ENCODE measurements at regions not wholly inside any gene's neighbourhood (a gene's known extent, or its start where the extent isn't known, plus 50 kb on each side); places are given as distances from the start of the nearest gene placed in this dataset.

DNA sequence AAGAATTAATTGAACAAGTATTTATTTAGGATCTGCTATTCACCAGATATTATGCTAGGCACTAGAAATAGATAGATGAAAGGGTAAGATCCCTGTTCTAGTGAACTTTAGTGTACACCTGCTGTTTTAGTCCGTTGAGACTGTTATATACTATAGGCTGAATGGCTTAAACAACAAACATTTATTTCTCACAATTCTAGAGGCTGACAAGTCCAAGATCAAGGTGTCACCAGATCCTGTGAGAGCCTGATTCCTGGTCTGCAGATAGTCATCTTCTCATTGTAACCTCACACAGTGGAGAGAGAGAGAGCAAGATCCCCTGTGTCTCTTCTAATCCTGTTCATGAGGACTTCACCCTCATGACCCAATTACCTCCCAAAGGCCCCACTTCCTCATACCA is 281.4 kb upstream of the KCNH8 start:
- no peak overlapping the region for H3K27ac ChIP-seq (ENCODE audit: low read depth, low read length)
- no peaks in the 10 kb centered on the region for H3K36me3 ChIP-seq (ENCODE audit: insufficient read depth, low read length)
- no peak overlapping the region for H3K4me3 ChIP-seq (ENCODE audit: insufficient read depth, low read length)
- no peaks in the 10 kb centered on the region for H3K27me3 ChIP-seq (ENCODE audit: insufficient read depth, low read length)
- TF ChIP-seq, protein P1, sequence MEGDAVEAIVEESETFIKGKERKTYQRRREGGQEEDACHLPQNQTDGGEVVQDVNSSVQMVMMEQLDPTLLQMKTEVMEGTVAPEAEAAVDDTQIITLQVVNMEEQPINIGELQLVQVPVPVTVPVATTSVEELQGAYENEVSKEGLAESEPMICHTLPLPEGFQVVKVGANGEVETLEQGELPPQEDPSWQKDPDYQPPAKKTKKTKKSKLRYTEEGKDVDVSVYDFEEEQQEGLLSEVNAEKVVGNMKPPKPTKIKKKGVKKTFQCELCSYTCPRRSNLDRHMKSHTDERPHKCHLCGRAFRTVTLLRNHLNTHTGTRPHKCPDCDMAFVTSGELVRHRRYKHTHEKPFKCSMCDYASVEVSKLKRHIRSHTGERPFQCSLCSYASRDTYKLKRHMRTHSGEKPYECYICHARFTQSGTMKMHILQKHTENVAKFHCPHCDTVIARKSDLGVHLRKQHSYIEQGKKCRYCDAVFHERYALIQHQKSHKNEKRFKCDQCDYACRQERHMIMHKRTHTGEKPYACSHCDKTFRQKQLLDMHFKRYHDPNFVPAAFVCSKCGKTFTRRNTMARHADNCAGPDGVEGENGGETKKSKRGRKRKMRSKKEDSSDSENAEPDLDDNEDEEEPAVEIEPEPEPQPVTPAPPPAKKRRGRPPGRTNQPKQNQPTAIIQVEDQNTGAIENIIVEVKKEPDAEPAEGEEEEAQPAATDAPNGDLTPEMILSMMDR (IDR thresholded peaks at IDR 0.05; ENCODE audit: extremely low read depth, low read depth, low read length): no peak
- H3K4me2 ChIP-seq (ENCODE audit: insufficient read depth, low read length): no peak overlapping the region
- no peak for DNase-seq (ENCODE audit: insufficient read length, low spot score, missing footprints)
- H3K79me2 ChIP-seq (ENCODE audit: insufficient read depth, low read length): no peaks in the 10 kb centered on the region
- no peak overlapping the region for H2AFZ ChIP-seq (ENCODE audit: low read length)
- no peaks in the 10 kb centered on the region for H4K20me1 ChIP-seq (ENCODE audit: insufficient read depth, low read length)
- H3K4me1 ChIP-seq (ENCODE audit: insufficient read depth, low read length): no peaks in the 10 kb centered on the region
- no peaks in the 10 kb centered on the region for H3K9me3 ChIP-seq (ENCODE audit: low read depth, low read length)

DNA sequence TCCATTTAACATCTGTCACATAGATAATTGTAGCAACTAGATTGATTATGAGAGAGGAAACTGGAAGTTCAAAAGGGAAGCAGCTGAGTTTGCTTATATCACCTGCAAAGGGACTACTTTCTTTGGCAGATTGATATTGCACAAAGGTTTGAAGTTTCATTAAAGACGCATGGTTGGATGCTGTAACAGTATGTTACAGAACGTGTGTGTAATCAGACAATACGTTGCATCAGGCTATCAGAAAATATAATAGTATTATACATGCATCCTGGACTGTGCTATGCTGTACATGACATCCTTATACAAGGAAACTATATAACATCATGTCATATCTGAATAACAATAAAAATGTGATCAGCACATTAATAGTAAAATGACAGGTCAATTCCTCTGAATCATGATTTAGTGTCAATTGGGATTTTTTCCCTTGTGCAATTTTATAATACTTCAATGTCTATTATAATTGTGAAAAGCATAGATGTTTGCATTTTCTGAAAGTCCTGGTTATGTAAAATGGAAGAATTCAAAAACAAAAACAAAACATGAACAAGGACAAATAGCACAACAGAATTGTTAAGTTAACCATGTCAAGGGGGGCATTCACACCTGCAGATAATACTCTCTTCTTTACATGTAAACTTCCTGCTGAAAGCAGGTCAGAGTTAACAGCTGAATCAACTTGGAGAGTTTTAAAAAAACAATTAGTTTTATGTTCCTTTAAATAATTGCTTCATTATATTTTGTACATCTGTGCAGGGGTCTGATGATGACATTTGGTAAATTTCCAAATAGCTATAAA is 283.2 kb upstream of the KCNH8 start:
- no peaks in the 10 kb centered on the region for H3K27me3 ChIP-seq (ENCODE audit: insufficient read depth, low read length)
- no peaks in the 10 kb centered on the region for H3K4me1 ChIP-seq (ENCODE audit: insufficient read depth, low read length)
- no peaks in the 10 kb centered on the region for H4K20me1 ChIP-seq (ENCODE audit: insufficient read depth, low read length)
- TF ChIP-seq, protein P1 (IDR thresholded peaks at IDR 0.05; ENCODE audit: extremely low read depth, low read depth, low read length): no peak
- H3K36me3 ChIP-seq (ENCODE audit: insufficient read depth, low read length): no peaks in the 10 kb centered on the region
- no peak overlapping the region for H3K4me2 ChIP-seq (ENCODE audit: insufficient read depth, low read length)
- no peak for DNase-seq (ENCODE audit: insufficient read length, low spot score, missing footprints)
- no peak overlapping the region for H2AFZ ChIP-seq (ENCODE audit: low read length)
- H3K79me2 ChIP-seq (ENCODE audit: insufficient read depth, low read length): no peaks in the 10 kb centered on the region
- no peak overlapping the region for H3K27ac ChIP-seq (ENCODE audit: low read depth, low read length)
- H3K4me3 ChIP-seq (ENCODE audit: insufficient read depth, low read length): no peak overlapping the region
- no peaks in the 10 kb centered on the region for H3K9me3 ChIP-seq (ENCODE audit: low read depth, low read length)

DNA sequence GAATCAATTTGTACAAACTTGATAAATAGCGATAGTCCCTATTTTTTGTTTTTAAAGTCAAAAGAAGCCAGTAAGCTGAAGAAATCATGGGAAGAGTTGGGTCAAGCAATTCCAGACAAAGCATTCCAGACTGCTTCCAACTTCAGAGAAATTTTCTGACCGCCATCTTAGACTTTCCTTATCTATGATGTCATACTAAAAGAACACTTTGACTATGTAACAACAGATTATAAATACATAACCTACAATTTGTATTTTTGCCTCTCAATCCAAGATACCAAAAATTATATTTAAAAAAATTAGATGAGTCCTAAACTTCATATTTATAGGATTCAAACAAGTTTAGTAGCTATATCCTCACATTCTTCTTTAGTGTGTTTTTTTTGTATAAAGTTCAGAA is 286.2 kb upstream of the KCNH8 start:
- DNase-seq (ENCODE audit: insufficient read length, low spot score, missing footprints): no peak
- Histone ChIP-seq H3K36me3 (ENCODE audit: insufficient read depth, low read length) (no peaks in the 10 kb centered on the region), H4K20me1 (ENCODE audit: insufficient read depth, low read length) (no peaks in the 10 kb centered on the region), H3K27ac (ENCODE audit: low read depth, low read length) (no peak overlapping the region), H2AFZ (ENCODE audit: low read length) (no peak overlapping the region), H3K79me2 (ENCODE audit: insufficient read depth, low read length) (no peaks in the 10 kb centered on the region), H3K9me3 (ENCODE audit: low read depth, low read length) (no peaks in the 10 kb centered on the region), H3K27me3 (ENCODE audit: insufficient read depth, low read length) (no peaks in the 10 kb centered on the region), H3K4me3 (ENCODE audit: insufficient read depth, low read length) (no peak overlapping the region), H3K4me2 (ENCODE audit: insufficient read depth, low read length) (no peak overlapping the region), H3K4me1 (ENCODE audit: insufficient read depth, low read length) (no peaks in the 10 kb centered on the region)
- TF ChIP-seq, protein P1 (IDR thresholded peaks at IDR 0.05; ENCODE audit: extremely low read depth, low read depth, low read length): no peak

DNA sequence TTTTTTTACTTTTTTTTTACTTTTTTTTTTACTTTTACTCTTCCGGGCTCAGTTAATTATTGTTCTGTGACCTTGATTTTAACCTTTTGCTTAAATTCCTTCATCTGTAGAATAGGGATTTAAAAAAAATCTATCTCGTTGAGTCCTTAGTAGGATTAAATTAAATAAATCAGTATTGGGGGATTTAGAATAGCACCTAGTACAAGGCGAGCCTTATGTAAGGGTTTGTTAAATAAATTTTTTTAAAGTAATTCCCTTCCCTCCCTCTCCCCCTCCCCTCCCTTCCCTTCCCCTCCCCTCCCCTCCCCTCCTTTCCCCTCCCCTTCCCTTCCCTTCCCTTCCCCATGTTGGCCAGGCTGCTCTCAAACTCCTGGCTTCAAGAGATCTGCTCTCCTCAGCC is 287.2 kb upstream of the KCNH8 start:
- H4K20me1 ChIP-seq (ENCODE audit: insufficient read depth, low read length): no peaks in the 10 kb centered on the region
- DNase-seq (ENCODE audit: insufficient read length, low spot score, missing footprints): no peak
- no peak overlapping the region for H3K4me3 ChIP-seq (ENCODE audit: insufficient read depth, low read length)
- H3K4me2 ChIP-seq (ENCODE audit: insufficient read depth, low read length): no peak overlapping the region
- H2AFZ ChIP-seq (ENCODE audit: low read length): no peak overlapping the region
- no peaks in the 10 kb centered on the region for H3K9me3 ChIP-seq (ENCODE audit: low read depth, low read length)
- no peaks in the 10 kb centered on the region for H3K79me2 ChIP-seq (ENCODE audit: insufficient read depth, low read length)
- H3K4me1 ChIP-seq (ENCODE audit: insufficient read depth, low read length): no peaks in the 10 kb centered on the region
- H3K36me3 ChIP-seq (ENCODE audit: insufficient read depth, low read length): no peaks in the 10 kb centered on the region
- no peaks in the 10 kb centered on the region for H3K27me3 ChIP-seq (ENCODE audit: insufficient read depth, low read length)
- H3K27ac ChIP-seq (ENCODE audit: low read depth, low read length): no peak overlapping the region
- TF ChIP-seq, protein P1 (IDR thresholded peaks at IDR 0.05; ENCODE audit: extremely low read depth, low read depth, low read length): no peak

Measured in osteoblast (primary cell).